HL-60/S4 treated with retinoic acid at 250 ng/mL for 4 days and 3 days (cell line): ENCODE measurements at regions not wholly inside any gene's neighbourhood (a gene's known extent, or its start where the extent isn't known, plus 50 kb on each side); places are given as distances from the start of the nearest gene placed in this dataset.

ENCODE experiments used
- in situ Hi-C: fragments of 300-500 bp; cut with MboI; formaldehyde crosslinking; loops from 2 replicates; pipeline ENCODE4 v1.7.0; 2022; ENCODE audit warnings: low sequenced_read_pairs

DNA sequence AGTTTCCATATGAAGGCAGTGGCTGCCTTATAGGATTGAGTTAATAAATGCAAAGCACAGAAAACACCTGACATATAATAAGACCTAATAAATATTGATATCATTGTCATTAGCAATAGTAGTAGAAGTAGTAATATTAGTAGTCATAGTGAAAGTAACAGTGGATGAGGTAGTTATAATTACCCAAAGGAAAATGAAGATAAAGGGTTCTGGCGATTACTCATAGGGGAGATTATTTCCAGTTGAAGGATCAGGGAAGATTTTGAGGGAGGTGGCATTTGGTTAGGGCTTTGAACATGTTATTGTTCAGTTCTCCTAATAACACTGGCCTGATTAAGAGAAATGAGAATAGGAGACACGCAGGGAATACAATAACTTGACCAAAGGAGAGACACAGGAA, 131.9 kb upstream of the GPRIN3 start:
- in situ Hi-C loops, result loop anchor here (10.0 kb wide), 1 partner anchor 185 kb away; no protein-coding TSS in a partner anchor

DNA sequence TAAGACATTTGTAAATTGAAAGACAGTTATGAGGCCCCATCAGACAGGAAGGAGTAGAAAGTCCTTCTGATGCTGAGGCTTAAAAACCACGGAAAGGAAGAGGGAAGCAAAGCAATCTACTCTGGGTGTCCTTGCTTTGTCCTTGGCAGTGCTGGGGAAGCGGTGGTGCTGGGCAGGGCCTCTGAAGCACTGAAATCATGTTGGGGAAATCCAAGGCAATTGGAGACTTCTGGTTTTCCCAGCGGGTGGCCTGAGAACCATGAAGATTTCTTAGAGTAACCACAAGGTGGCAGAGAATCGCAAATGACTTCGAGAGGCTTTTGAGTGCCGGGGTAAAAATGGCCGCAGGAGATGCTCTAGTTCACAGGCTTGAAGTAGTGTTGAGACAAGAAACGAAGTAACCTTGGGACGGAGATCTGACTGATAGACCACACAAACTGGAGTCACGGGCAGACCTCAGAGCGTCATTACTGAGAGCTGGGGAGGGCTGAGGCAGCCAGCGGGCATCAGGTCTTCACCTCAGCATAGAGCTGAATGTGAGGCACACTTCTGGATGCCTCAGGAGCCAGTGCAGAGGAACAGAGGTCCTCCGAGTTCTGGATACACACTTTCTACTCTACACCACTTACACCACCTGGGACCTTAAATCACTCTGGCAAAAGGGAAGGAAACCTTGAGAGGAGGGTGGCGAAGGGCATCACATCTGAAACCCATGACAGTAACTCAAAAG, 130.7 kb upstream of the GPRIN3 start:
- in situ Hi-C loops, result loop anchor here (10.0 kb wide), 1 partner anchor 183 kb away; no protein-coding TSS in a partner anchor

DNA sequence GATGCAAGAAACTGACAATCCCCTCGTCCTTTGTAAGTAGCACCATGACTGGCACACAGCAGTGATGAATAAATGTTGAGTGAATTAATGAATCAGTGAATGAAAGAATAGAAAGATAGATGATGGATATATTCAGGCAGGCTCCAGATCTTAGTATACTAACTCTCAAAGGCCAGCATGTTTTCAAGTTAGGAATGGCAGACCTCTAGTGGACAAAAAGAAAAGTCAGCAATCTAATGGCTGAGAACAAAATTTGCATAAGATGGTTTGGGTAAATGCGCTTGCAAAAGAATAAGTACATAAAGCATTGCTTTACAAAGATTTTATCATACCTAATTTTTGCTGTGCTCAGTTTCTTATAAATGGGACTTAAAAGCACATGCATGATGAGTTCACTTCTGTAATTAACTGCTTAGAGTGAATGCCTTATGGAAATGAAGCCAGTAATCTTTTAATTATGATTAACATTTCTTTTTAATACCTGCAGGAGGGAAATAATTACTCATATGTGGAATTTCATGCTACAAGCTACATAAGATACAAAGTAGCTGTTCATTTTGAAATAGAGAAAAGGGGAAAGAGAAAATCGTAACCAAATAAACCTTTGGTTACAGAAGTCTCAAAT, 126.9 kb upstream of the GPRIN3 start:
- in situ Hi-C loops, result loop anchor here (10.0 kb wide), 1 partner anchor 180 kb away; no protein-coding TSS in a partner anchor

DNA sequence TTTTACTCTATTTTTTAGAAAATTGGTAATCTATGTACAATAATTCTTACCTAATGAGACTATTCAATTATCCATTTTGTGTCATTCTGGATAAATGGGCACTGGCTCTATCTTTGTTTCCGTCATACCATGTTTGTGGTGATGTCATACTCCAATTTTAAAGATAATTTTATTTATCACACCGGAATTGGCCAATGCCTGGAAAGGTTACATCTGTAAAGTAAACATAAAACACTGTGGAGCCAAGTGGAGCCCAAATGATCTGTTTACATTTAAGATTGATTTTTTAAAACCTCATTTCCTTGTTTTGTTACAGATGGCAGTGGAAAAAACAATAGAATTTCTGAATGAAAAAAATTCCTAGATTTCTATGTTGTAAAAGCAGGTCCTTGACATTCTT, 120.2 kb upstream of the GPRIN3 start:
- in situ Hi-C loops, result no loop called here

DNA sequence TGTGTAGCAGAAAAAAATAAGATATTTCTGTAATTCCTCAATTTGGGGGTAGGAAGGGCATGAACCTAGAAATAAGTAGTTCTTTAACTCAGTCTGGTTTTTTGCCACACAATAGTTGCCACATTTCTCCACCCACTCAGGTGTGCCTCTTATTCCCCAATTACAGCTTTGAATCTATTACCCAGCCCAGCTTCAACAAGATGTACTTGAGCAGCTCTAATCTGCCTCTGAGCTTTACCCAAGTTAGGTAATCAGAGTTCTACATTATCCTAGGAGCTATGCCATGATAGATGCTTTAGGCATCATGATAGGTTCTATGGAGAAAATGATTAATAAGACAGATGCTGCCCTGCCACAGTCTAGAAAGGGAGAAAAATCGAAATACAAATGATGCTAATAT, 117.4 kb upstream of the GPRIN3 start:
- in situ Hi-C loops, result no loop called here

DNA sequence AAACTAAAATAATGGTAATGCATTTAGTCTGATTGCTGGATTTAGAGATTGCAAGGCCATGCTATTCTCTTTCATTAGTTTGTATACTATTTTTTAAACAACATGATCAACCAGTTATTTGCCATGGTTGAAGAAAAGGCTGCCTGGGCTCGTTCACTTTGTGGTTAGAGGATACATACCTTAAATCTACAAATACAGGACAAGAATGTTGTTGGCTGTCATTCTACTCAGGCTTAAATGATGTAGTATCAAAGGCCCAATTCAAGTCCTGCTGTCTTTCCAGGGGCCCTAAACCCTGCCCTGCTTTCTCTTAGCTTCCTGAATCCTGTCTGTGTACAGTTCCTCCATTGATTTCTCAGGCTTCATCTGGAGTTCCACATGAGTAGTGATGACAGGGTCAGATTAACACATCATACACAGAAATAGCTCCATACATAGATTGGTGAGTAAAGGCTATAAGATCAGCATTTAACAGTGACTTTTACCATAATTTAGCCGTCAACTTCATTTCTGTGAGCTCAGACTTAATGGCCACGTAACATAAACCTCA, 114.9 kb upstream of the GPRIN3 start:
- in situ Hi-C loops, result no loop called here

DNA sequence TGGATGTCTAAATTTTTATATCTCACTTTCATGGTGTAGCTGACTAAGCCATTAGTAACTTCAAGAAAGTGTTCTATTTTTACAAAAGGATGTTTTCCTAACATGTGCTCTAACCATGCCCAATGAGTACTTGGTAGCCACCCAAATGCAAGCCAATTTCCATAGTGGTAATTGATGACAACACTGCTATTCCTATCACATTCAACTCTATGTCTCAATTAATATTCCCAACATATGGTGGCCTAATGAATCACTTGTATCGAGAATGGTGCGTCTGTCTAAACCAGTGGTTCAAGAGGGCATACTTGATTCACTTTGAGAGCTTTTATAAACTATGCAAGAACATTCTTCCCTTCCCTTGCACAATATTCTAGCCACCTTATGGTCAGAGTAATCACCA, 112.9 kb upstream of the GPRIN3 start:
- in situ Hi-C loops, result no loop called here

DNA sequence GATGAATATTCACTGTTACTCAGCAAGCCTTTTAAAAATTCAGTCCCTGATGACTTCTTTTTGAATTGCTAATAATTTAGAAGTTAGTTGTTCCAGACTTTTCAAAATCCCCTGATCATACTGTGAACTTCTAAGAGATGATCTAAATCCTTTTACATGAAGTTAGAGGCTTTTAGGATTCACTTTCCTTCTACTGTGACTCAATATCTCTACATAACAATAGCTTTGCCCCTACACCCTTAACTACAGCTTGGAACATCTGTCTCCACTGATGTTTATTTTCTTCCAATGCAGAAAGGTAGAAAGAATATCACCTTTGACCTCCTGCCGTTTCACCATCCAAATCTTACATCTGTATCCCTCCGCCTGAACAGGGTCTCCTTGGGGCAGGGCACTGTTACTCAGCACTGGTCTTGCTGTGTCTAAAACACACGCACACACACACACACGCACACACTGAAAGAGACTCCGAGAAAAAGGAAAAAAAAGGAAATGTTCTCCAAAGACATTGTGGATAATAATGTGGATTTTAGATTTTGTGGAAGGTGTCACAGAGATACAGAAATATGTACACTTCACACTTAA, 111.6 kb upstream of the GPRIN3 start:
- in situ Hi-C loops, result no loop called here

DNA sequence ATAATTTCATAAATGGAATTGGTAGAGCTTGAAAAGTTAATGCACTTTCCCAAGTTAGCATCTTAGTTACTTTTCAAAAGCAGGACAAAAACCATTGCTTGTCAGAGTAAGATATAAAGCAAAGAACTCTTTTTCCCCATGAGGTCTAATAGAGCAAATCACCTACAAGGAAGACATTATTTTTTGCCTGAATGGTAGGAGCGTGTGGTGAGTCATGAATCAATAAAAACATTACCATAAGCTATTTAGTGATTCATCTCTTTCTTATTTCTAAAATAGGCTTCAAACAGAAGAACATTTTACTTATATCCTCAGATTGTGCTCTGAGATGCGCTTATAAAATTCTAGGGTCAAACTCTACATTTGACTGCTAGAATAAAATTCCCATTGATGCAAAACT, 109.4 kb upstream of the GPRIN3 start:
- in situ Hi-C loops, result no loop called here

DNA sequence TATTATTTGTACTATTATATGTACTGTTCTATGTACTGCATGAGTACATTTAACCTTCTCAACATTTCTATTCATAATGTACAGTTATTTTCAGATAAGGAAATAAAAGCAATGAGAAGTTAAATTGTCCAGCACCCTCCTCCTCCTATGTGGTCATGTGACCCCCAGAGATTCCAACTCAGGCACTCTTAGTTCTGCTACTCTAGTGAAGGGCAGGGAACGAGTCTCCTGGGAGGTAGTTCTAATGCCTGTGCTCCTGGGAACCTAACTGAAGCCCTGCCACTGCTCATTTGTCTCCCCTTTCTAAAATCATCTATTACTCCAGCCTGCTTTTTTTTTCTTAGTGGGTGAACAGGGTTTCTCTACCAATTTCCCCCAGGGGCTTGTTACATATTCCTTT, 105.9 kb upstream of the GPRIN3 start:
- in situ Hi-C loops, result no loop called here

DNA sequence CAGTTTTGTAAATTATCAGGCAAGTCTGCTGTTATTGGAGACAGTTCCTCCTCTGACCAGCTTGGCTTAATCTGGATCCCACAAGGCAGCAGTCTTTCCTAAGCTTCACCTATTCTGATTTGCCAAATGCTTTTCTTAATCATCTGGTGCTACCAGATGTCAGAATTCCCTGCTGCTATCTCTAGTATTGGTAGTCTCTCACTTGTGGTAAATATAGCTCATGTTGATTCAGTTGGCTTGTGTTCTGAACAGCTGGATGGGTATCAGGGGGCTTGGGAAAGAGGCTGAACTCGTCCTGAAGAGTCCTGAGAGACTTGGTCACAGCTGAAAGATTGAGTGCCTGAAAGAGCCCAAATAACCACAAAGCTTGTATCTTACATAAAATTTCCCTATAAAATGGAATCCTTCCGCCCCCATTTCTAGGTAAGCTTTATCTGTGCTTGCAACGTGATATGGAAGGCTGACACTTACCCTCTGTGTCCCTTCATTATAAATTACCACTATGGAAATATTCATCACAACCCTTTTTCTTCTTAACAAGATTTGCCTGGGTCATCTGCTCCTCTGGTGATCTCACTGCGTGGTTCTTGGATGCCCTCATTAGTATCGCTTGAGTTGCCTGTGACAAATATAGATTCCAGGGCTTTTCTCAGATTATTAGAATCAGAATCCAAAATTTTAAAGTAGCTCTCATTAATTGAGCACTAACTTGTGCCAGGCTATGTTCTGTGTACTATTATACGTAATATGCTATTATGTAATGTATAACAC, 104.1 kb upstream of the GPRIN3 start:
- in situ Hi-C loops, result no loop called here

DNA sequence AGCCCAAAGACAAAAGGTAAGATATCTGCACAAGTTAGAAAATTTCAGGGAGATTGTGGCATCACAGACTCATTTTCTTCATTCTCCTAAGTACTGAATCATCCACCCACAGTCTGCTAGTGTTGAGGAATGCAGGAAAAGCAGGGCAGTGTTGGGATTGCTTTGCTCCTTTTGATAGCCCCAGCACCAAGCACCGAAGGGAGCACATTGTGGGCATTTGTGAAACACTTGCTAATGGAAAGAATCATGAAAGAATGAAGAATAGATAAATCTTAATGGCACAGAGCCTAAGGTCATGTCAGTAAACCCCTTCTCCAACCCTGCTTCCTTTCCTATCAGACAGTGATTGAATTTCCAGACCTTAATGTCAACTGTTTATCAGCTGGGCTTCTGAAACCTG, 103.1 kb upstream of the GPRIN3 start:
- in situ Hi-C loops, result no loop called here

DNA sequence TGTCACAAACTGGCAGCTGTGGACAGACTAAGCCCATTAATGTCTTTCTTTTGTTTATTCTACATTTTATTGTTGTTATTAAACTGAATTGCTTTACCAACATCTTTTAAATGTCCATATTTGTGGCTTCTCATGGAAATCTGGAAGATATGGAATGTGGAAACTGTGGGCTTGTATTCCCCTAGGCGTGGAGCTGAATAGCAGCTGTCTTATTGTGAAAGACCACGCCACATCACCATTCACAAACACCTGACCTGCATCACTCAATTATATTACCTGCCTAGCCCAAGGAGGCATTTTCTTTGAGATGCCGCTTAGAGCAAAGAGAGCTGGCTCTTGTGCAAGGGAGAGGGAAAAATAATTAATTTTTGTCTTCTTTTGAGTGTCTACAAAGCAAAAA, 96.9 kb upstream of the GPRIN3 start:
- in situ Hi-C loops, result no loop called here

DNA sequence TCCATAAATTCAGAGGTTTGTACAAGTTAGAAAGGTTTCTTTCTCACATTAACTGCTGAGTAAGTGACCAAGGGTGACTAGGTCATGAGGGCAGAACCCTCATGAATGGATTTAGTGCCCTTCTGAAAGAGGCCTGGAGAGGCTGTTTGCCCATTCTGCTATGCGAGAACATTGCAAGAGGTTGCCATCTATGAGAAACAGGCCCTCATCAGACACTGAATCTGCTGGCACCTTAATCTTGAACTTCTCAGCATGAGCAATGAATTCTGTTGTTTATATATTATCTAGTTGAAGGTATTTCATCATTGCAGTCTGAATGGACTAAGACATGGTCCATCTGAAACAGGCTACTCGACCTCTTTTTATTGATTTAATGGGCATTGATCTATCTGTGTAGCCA, 96.2 kb upstream of the GPRIN3 start:
- in situ Hi-C loops, result no loop called here

DNA sequence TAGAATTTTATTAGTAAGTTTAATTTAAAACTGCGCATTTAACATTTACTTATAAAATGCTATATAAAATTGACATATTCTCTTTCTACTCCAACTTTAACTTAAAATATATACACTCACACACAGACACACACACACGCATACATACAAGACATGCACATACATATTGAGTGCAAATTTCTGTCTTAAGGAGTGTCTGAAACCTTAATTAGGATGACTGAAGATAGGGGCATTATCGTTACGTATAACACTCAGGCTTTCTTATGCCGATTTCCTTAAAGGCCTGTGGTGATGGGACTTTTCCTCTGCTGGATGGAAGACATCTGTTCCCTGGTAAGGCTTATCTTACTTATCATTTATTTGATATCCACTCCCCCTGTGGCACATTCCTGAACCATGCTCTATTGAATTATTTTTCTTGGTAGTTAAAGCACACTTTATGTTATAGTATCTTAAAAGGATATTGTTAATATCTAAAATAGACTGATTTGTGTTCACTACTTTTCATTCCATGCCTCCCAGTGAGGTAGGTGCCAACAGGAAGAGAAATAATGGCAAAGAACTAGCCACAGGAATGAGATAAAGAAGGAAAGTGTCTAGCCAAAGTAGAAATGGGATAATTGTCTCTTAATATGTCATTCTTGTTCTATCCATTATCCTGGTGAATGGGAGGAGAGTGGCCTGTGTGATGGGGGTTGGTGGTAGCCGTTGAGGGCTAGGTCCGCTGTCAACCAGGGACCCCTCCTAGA, 92.9 kb upstream of the GPRIN3 start:
- in situ Hi-C loops, result no loop called here

DNA sequence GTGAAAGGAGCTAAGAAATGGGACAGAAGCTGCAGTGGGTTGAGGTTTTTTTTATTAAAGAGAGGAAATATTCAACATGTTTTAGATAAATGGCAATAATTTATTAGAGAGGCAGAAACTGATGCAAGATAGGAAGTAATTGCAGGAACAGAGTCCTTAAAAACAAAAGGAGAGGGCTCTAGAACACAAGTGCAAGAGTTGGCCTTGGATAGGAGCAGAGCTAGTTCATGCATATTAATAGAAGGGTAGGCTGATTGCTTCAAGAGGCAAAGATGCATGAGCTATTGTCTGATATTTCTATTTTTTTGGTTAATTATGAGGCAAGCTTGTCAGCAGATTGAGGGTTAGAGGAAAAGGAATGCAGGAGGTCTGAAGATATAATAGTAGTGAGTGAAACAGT, 91.0 kb upstream of the GPRIN3 start:
- in situ Hi-C loops, result no loop called here

DNA sequence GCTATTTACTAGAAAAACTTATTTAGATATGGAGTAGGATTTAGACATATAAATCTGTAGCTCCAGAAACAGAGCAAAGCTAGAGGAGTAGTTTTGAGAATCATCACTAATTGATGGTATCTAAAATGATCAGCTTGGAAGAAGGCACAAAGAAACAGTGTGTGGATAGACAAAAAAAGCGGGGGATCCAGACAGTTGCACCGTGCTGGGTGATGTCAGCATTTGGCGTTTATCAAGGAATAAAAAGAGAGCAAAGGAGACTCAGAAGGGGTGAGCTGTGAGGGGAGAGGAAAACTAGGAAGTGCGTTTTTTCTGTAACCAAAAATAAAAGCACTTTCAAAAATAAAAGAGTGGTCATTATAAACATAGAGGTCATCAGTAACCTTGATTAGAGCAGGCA, 90.5 kb upstream of the GPRIN3 start:
- in situ Hi-C loops, result no loop called here

DNA sequence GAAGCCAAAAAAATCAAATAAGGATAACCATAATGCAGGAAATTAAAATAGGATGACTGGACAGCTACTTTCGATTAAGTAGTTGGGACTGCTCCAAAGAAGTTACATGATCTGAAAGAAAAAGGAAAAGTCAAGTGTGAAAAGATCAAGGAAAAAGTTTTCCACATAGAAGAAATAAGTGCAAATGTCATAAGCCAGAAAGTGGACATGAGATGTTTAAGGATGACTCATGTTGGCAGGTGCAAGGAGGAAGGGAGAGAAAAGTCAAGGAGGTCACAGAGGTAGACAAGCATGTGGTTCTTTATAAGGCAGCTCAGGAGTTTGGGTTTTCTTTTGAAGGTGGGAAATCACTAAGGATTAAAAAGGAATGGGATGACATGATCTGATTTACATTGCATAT, 89.8 kb upstream of the GPRIN3 start:
- in situ Hi-C loops, result no loop called here

DNA sequence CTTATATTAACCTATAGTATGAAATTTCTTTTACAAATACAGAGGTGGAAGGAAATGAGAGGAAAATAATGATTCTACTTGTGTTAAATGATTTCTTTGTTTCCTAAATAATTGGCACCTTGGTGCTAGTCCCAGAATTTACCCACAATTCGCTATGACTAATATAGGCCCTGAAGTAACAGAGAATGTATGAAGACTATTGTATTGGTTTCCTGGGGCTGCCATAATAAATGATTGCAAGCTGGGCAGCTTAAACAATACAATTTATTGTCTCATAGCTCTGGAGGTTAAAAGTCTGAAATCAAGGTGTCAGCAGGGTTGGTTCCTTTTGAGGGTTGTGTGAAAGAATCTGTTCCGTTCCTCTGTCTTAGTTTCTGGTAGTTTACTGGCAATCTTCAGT, 74.8 kb upstream of the GPRIN3 start:
- in situ Hi-C loops, result no loop called here

DNA sequence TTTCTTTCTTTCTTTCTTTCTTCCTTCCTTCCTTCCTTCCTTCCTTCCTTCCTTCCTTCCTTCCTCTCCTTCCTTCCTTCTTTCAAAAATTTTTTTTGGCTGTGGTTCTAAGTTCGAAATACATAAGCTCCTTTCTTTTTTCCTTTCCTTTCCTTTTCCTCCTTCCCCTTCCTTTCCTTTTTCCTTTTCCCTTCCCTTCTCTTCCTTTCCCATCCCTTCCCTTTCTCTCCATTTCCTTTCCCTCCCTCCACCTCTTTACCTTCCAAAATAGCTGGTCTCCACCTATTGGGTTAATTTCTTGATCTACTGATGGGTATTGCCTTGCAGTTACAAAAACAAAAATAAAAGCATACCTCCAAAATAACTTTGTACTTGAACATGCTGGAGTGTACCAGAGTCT, 73.4 kb upstream of the GPRIN3 start:
- in situ Hi-C loops, result no loop called here
